HepG2 (cell line): ENCODE measurements at regions not wholly inside any gene's neighbourhood (a gene's known extent, or its start where the extent isn't known, plus 50 kb on each side); places are given as distances from the start of the nearest gene placed in this dataset.

Source experiments
- ATAC-seq: fragments of 200-7000 bp; cut with Tn5 transposase; 3 replicates; pipeline ENCODE4 v1.9.1; 2020; ENCODE audit warnings: mild to moderate bottlenecking, moderate library complexity
- BruUV-seq: library from RNA; stranded (reverse); fragments of 400-500 nt; replicated peaks from 2 replicates; lab custom pipeline; 2021; lab: Mats Ljungman, UMichigan
- CTCF ChIA-PET: fragments of 300-600 bp; formaldehyde crosslinking; extraction: SDS; loops from one replicate; lab custom pipeline; 2021; ENCODE audit warnings: low total read pairs, inconsistent platforms, low intra/inter-chr PET ratio; lab: Yijun Ruan, JAX
- POLR2A ChIA-PET: fragments of 350-600 bp; sonication (Branson Sonifier 250); formaldehyde crosslinking; loops from one replicate; lab custom pipeline; 2020; ENCODE audit warnings: antibody characterized with exemption, inconsistent platforms; lab: Yijun Ruan, JAX
- DNase-seq: peaks from one replicate; pipeline ENCODE4 v3.0.0-alpha.2; 2015; ENCODE audit warnings: low spot score
- FAIRE-seq: peaks from 3 replicates; lab custom pipeline; 2011; peaks lifted over from hg19 to GRCh38; lab: Jason Lieb, UNC
- H2AFZ ChIP-seq: one replicate; pipeline ENCODE4 v1.6.1; 2011; ENCODE audit warnings: low read length, inconsistent platforms
- H3K27ac ChIP-seq: fragments of 300-600 bp; 3 replicates; pipeline ENCODE4 v1.8.0; 2011; ENCODE audit warnings: mixed run types, mild to moderate bottlenecking, mixed read lengths, low read length, inconsistent platforms; ENCODE audit not compliant: insufficient read depth; ENCODE audit errors: extremely low read length
- H3K27me3 ChIP-seq, 2 experiments: fragments of 200-600 bp in 1 of 2; 2 replicates in 1 of 2; 3 replicates in 1 of 2; pipeline versions ENCODE4 v1.6.0 to v1.8.0; 2011; ENCODE audit warnings: low read length in 2 of 2, mild to moderate bottlenecking in 2 of 2, moderate library complexity in 2 of 2, inconsistent platforms in 1 of 2; ENCODE audit not compliant: insufficient read depth in 2 of 2, control insufficient read depth in 1 of 2
- H3K36me3 ChIP-seq, 2 experiments: fragments of 200-600 bp in 1 of 2; replicated peaks in 1 of 2; 2 replicates in 1 of 2; 3 replicates in 1 of 2; pipeline versions ENCODE4 v1.5.1 to v1.8.0; 2011; ENCODE audit warnings: low read length in 2 of 2, inconsistent platforms in 1 of 2; ENCODE audit not compliant: insufficient read depth in 2 of 2, control insufficient read depth in 1 of 2
- H3K4me1 ChIP-seq: 2 replicates; pipeline ENCODE4 v1.5.1; 2012; ENCODE audit warnings: low read length, inconsistent platforms; ENCODE audit not compliant: insufficient read depth
- H3K4me2 ChIP-seq: 2 replicates; pipeline ENCODE4 v1.6.0; 2011; ENCODE audit warnings: low read depth, low read length, inconsistent platforms
- H3K4me3 ChIP-seq, 3 experiments: fragments of 200-600 bp in 1 of 3; sonication (generic), shearing (Covaris generic) in 1 of 3; replicated peaks in 1 of 3; 2 replicates each; pipeline ENCODE4 v1.5.1; 2011 to 2016; ENCODE audit warnings: low read length in 3 of 3, inconsistent platforms in 2 of 3, low read depth in 2 of 3, mild to moderate bottlenecking in 2 of 3, control low read depth in 1 of 3, mixed read lengths in 1 of 3; ENCODE audit not compliant: insufficient read depth in 1 of 3
- H3K79me2 ChIP-seq: one replicate; pipeline ENCODE4 v1.6.1; 2011; ENCODE audit warnings: low read length, inconsistent platforms; ENCODE audit not compliant: insufficient read depth
- H3K9ac ChIP-seq: 2 replicates; pipeline ENCODE4 v1.6.0; 2011; ENCODE audit warnings: mild to moderate bottlenecking, low read depth, low read length, inconsistent platforms; ENCODE audit not compliant: insufficient read depth
- H3K9me3 ChIP-seq: 2 replicates; pipeline ENCODE4 v1.5.1; 2012; ENCODE audit warnings: mild to moderate bottlenecking, low read length
- H4K20me1 ChIP-seq: 2 replicates; pipeline ENCODE4 v1.6.0; 2011; ENCODE audit warnings: inconsistent platforms, mild to moderate bottlenecking, low read length, moderate library complexity; ENCODE audit not compliant: insufficient read depth
- JDP2 ChIP-seq: sonication (generic); formaldehyde crosslinking; IDR thresholded peaks from 2 replicates; pipeline ENCODE4 v1.8.1; 2022; ENCODE audit warnings: missing genetic modification reagents, borderline replicate concordance
- LBX2 ChIP-seq: sonication (generic); formaldehyde crosslinking; IDR thresholded peaks from 2 replicates; pipeline ENCODE4 v1.5.0; 2020; ENCODE audit warnings: missing genetic modification reagents, mild to moderate bottlenecking, borderline replicate concordance
- NBN ChIP-seq: fragments of 450-650 bp; conservative IDR thresholded peaks from 2 replicates; pipeline ENCODE4 v1.6.1; 2017
- RARG ChIP-seq: sonication (generic); formaldehyde crosslinking; IDR thresholded peaks from 2 replicates; pipeline ENCODE4 v1.4.0; 2020; ENCODE audit warnings: low read depth, mild to moderate bottlenecking, missing genetic modification reagents
- SNRNP70 ChIP-seq: fragments of 200-400 bp; formaldehyde crosslinking; IDR thresholded peaks from 2 replicates; pipeline ENCODE4 v1.6.1; 2017; ENCODE audit warnings: mild to moderate bottlenecking, low read depth, low read length, moderate library complexity
- TGIF2 ChIP-seq: IDR thresholded peaks from 2 replicates; pipeline ENCODE4 v1.6.1; 2016; ENCODE audit warnings: control low read depth, missing compliant biosample characterization
- ZBTB2 ChIP-seq: sonication (generic); formaldehyde crosslinking; IDR thresholded peaks from 2 replicates; pipeline ENCODE4 v1.8.0; 2022; ENCODE audit warnings: low read depth, missing genetic modification reagents
- ZBTB3 ChIP-seq: sonication (generic); formaldehyde crosslinking; IDR thresholded peaks from 2 replicates; pipeline ENCODE4 v1.4.0; 2020; ENCODE audit warnings: low read depth, mild to moderate bottlenecking, moderate library complexity, missing genetic modification reagents, borderline replicate concordance
- ZBTB7A ChIP-seq: sonication (generic); formaldehyde crosslinking; IDR thresholded peaks from 2 replicates; pipeline ENCODE4 v1.8.0; 2022; ENCODE audit warnings: mild to moderate bottlenecking, missing genetic modification reagents
- ZNF317 ChIP-seq: sonication (generic); formaldehyde crosslinking; IDR thresholded peaks from 2 replicates; pipeline ENCODE4 v1.5.0; 2020; ENCODE audit warnings: mild to moderate bottlenecking, missing genetic modification reagents
- ZNF326 ChIP-seq: sonication (generic); formaldehyde crosslinking; IDR thresholded peaks from 2 replicates; pipeline ENCODE4 v1.4.0; 2020; ENCODE audit warnings: missing genetic modification reagents, borderline replicate concordance
- ZNF430 ChIP-seq: sonication (generic); formaldehyde crosslinking; IDR thresholded peaks from 2 replicates; pipeline ENCODE4 v1.9.0; 2021; ENCODE audit warnings: mild to moderate bottlenecking, missing genetic modification reagents
- WGBS: methylation state at CpG from one replicate; pipeline ENCODE4 v1.1.6; 2017; ENCODE audit warnings: low lambda C conversion rate; 5-methylcytosine and 5-hydroxymethylcytosine counted together
- in situ Hi-C: cut with HindIII; loops from 2 replicates; pipeline ENCODE4 v1.10.0; 2017; ENCODE audit warnings: low pct_unique_long_range_greater_than_20kb; ENCODE audit not compliant: extremely low pct_ligation_motif_present
- intact Hi-C: fragments of 100-400 bp; cut with micrococcal nuclease; formaldehyde crosslinking; loops from one replicate; pipeline ENCODE4 v1.10.0; 2022; ENCODE audit not compliant: unreplicated experiment
- TF ChIP-seq, protein P1 (sequence below): sonication (generic); formaldehyde crosslinking; IDR thresholded peaks from 2 replicates; pipeline ENCODE4 v1.5.1; 2020; ENCODE audit warnings: mild to moderate bottlenecking, missing genetic modification reagents, borderline replicate concordance
- TF ChIP-seq, protein P2 (sequence below): sonication (generic); formaldehyde crosslinking; IDR thresholded peaks from 2 replicates; pipeline ENCODE4 v1.8.1; 2023; ENCODE audit warnings: mild to moderate bottlenecking, missing genetic modification reagents, borderline replicate concordance
- TF ChIP-seq, protein P3 (sequence below): sonication (generic); formaldehyde crosslinking; IDR thresholded peaks from 2 replicates; pipeline ENCODE4 v1.5.0; 2020; ENCODE audit warnings: missing genetic modification reagents

DNA sequence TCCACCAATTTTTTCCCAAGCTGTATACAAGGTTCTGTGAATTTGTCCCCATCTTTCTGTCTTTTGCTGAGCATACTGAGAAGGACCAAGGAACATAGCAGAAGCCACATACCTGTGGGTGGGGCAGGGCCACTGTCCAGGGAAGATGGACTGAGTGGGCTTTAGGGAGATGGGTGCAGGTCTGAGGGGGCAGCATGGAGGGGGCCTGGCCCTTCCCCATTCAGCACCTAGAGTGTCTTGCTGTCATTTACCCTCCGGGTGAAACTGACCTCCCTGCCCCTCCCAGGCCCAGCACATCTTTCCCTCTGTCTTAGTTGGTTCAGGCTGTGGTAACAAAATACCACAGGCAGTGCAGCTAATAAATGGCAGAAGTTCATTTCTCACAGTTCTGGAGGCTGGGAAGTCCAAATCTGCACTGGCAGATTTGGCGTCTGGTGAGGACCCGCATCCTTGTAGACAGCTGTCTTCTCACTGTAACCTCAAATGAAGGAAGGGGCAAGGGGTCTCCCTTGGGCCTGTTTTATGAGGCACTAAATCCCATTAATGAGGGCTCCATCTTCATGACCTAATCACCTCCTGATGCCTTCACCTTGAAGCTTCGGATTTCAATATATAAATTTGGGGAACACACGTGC lies 180.0 kb upstream of the SMAD3 start:
- H3K4me3 ChIP-seq, result no peak overlapping the region
- no peak for ATAC-seq
- no peaks in the 10 kb centered on the region for H3K9me3 ChIP-seq
- BruUV-seq, result no TSS peak
- H3K4me2 ChIP-seq, result no peak overlapping the region
- ChIA-PET POLR2A (no interaction called here), CTCF (no interaction called here)
- TF ChIP-seq, protein P1, sequence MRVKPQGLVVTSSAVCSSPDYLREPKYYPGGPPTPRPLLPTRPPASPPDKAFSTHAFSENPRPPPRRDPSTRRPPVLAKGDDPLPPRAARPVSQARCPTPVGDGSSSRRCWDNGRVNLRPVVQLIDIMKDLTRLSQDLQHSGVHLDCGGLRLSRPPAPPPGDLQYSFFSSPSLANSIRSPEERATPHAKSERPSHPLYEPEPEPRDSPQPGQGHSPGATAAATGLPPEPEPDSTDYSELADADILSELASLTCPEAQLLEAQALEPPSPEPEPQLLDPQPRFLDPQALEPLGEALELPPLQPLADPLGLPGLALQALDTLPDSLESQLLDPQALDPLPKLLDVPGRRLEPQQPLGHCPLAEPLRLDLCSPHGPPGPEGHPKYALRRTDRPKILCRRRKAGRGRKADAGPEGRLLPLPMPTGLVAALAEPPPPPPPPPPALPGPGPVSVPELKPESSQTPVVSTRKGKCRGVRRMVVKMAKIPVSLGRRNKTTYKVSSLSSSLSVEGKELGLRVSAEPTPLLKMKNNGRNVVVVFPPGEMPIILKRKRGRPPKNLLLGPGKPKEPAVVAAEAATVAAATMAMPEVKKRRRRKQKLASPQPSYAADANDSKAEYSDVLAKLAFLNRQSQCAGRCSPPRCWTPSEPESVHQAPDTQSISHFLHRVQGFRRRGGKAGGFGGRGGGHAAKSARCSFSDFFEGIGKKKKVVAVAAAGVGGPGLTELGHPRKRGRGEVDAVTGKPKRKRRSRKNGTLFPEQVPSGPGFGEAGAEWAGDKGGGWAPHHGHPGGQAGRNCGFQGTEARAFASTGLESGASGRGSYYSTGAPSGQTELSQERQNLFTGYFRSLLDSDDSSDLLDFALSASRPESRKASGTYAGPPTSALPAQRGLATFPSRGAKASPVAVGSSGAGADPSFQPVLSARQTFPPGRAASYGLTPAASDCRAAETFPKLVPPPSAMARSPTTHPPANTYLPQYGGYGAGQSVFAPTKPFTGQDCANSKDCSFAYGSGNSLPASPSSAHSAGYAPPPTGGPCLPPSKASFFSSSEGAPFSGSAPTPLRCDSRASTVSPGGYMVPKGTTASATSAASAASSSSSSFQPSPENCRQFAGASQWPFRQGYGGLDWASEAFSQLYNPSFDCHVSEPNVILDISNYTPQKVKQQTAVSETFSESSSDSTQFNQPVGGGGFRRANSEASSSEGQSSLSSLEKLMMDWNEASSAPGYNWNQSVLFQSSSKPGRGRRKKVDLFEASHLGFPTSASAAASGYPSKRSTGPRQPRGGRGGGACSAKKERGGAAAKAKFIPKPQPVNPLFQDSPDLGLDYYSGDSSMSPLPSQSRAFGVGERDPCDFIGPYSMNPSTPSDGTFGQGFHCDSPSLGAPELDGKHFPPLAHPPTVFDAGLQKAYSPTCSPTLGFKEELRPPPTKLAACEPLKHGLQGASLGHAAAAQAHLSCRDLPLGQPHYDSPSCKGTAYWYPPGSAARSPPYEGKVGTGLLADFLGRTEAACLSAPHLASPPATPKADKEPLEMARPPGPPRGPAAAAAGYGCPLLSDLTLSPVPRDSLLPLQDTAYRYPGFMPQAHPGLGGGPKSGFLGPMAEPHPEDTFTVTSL, result no peak
- TF ChIP-seq ZBTB3 (CRISPR knock-in tag) (no peak), RARG (CRISPR knock-in tag) (no peak), TGIF2 (CRISPR knock-in tag) (no peak), LBX2 (CRISPR knock-in tag) (no peak), SNRNP70 (no peak), JDP2 (CRISPR knock-in tag) (no peak), ZNF326 (CRISPR knock-in tag) (no peak), ZNF430 (CRISPR knock-in tag) (no peak), ZBTB7A (no peak), ZNF317 (CRISPR knock-in tag) (no peak), ZBTB2 (CRISPR knock-in tag) (no peak), NBN (no peak)
- TF ChIP-seq, protein P2, sequence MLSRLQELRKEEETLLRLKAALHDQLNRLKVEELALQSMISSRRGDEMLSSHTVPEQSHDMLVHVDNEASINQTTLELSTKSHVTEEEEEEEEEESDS, result no peak
- TF ChIP-seq, protein P3, sequence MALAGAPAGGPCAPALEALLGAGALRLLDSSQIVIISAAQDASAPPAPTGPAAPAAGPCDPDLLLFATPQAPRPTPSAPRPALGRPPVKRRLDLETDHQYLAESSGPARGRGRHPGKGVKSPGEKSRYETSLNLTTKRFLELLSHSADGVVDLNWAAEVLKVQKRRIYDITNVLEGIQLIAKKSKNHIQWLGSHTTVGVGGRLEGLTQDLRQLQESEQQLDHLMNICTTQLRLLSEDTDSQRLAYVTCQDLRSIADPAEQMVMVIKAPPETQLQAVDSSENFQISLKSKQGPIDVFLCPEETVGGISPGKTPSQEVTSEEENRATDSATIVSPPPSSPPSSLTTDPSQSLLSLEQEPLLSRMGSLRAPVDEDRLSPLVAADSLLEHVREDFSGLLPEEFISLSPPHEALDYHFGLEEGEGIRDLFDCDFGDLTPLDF (CRISPR knock-in tag), result no peak
- H4K20me1 ChIP-seq, result no peaks in the 10 kb centered on the region
- DNase-seq, result no peak
- intact Hi-C loops (no loop called here), in situ Hi-C loops (no loop called here)
- H3K4me1 ChIP-seq, result peaks cover 13% of the 10 kb centered on the region
- WGBS, result 49% methylated on average over 5 of the region's 5 CpGs
- no peak overlapping the region for H3K27ac ChIP-seq
- no peak for FAIRE-seq
- H3K79me2 ChIP-seq, result no peaks in the 10 kb centered on the region
- H2AFZ ChIP-seq, result no peak overlapping the region
- H3K9ac ChIP-seq, result no peak overlapping the region
- H3K27me3 ChIP-seq, result peaks cover 8 to 24% of the 10 kb centered on the region in 2 experiments; a peak in 2 of 5 replicates
- H3K36me3 ChIP-seq, result no peaks in the 10 kb centered on the region
